ENCODE measurements at regions not wholly inside any gene's neighbourhood (a gene's known extent, or its start where the extent isn't known, plus 50 kb on each side); places are given as distances from the start of the nearest gene placed in this dataset.

DNA sequence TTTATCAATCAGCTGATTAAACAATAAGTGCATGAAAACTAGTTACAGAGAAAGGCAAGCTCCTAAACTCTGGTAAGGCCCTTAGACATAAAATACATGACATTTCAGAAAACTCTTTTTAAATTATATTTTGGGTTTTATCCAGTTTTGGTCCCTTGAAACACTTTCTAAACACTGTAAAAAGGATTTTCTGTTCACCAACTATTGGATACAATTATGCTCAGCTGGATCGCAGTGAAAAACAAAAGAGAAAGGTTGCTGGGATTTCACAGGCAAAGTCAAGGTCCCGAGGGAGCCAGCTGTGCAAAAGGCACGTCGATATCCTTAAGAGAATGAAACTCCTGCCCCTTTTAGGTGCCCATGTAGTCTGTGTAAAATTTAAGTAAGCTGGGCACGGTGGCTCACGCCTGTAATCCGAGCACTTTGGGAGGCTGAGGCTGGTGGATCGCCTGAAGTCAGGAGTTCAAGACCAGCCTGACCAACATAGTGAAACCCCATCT is 1018.4 kb upstream of the INTU start:
- no peak overlapping the region for H3K9ac ChIP-seq (ENCODE audit: low read length)
- no peak overlapping the region for H3K4me3 ChIP-seq (ENCODE audit: low read length)
- no peak overlapping the region for H2AFZ ChIP-seq (ENCODE audit: low read depth, low read length)

DNA sequence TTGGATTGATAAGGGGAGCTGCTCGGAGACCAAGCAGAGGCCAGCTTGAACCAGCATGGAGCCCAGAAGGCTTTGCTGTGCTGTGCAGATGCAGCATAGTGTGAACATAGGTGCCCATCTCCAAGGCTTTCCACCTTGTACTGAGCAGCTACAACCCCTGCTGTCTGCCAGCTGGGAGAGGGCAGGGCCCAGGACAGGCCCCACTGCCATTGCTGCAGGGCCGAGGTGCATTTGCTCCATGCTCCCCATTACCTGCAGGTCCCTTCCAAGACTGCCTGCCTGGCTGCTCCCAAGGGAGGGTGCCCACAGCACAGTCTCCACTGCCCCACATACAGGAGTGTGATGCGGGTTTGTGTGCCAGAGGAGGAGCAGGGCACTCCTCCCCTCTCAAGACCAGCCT is 1016.0 kb upstream of the INTU start:
- H2AFZ ChIP-seq (ENCODE audit: low read depth, low read length) = no peak overlapping the region
- no peaks in the 10 kb centered on the region for H3K9me3 ChIP-seq (ENCODE audit: insufficient read depth, low read length)
- H3K4me1 ChIP-seq (ENCODE audit: low read length) = no peaks in the 10 kb centered on the region
- no peaks in the 10 kb centered on the region for H3K27me3 ChIP-seq (ENCODE audit: low read depth, low read length)
- no peak overlapping the region for H3K9ac ChIP-seq (ENCODE audit: low read length)
- no peaks in the 10 kb centered on the region for H3K36me3 ChIP-seq (replicated peaks; ENCODE audit: low read depth, low read length)
- no peaks in the 10 kb centered on the region for H4K20me1 ChIP-seq (ENCODE audit: insufficient read depth, low read length)
- H3K27ac ChIP-seq (ENCODE audit: low read length) = no peak overlapping the region
- no peaks in the 10 kb centered on the region for H3K79me2 ChIP-seq (ENCODE audit: low read length)
- no peak overlapping the region for H3K4me3 ChIP-seq (ENCODE audit: low read length)
- TF ChIP-seq, protein P1, sequence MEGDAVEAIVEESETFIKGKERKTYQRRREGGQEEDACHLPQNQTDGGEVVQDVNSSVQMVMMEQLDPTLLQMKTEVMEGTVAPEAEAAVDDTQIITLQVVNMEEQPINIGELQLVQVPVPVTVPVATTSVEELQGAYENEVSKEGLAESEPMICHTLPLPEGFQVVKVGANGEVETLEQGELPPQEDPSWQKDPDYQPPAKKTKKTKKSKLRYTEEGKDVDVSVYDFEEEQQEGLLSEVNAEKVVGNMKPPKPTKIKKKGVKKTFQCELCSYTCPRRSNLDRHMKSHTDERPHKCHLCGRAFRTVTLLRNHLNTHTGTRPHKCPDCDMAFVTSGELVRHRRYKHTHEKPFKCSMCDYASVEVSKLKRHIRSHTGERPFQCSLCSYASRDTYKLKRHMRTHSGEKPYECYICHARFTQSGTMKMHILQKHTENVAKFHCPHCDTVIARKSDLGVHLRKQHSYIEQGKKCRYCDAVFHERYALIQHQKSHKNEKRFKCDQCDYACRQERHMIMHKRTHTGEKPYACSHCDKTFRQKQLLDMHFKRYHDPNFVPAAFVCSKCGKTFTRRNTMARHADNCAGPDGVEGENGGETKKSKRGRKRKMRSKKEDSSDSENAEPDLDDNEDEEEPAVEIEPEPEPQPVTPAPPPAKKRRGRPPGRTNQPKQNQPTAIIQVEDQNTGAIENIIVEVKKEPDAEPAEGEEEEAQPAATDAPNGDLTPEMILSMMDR (IDR thresholded peaks at IDR 0.05; ENCODE audit: low read depth, low read length) = no peak
- no peak for TF ChIP-seq EZH2phosphoT487 (IDR thresholded peaks at IDR 0.05; ENCODE audit: low read depth)
- H3K4me2 ChIP-seq (ENCODE audit: low read length) = no peak overlapping the region

More for the DNA sequence above, 1018.4 kb upstream of the INTU start:
- no peaks in the 10 kb centered on the region for H3K79me2 ChIP-seq (ENCODE audit: low read length)
- H3K27ac ChIP-seq (ENCODE audit: low read length) = no peak overlapping the region
- H3K4me1 ChIP-seq (ENCODE audit: low read length) = no peaks in the 10 kb centered on the region
- no peaks in the 10 kb centered on the region for H3K36me3 ChIP-seq (replicated peaks; ENCODE audit: low read depth, low read length)
- no peaks in the 10 kb centered on the region for H3K9me3 ChIP-seq (ENCODE audit: insufficient read depth, low read length)
- no peaks in the 10 kb centered on the region for H4K20me1 ChIP-seq (ENCODE audit: insufficient read depth, low read length)
- TF ChIP-seq, protein P1 (IDR thresholded peaks at IDR 0.05; ENCODE audit: low read depth, low read length) = no peak
- TF ChIP-seq EZH2phosphoT487 (IDR thresholded peaks at IDR 0.05; ENCODE audit: low read depth) = no peak
- H3K27me3 ChIP-seq (ENCODE audit: low read depth, low read length) = no peaks in the 10 kb centered on the region
- no peak overlapping the region for H3K4me2 ChIP-seq (ENCODE audit: low read length)

DNA sequence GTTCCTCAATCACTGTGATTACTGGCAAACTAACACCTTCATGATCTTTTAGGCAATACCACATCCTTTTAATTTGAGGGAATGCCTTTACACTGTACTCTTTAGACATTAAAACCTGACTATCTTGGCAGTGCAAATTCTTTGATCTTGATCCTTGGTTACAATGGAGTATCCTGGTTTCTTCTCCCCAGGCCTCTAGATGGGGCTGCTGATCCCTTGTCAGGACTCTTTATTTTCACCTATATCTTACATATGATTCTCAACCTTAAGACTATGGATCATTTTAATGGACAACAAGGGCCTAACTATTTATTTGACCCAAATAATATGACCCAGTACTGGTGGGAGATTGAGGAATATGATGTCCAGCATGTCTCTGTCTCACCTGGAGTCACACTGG is 1005.5 kb upstream of the INTU start:
- Histone ChIP-seq H3K4me3 (ENCODE audit: low read length) (no peak overlapping the region), H2AFZ (ENCODE audit: low read depth, low read length) (no peak overlapping the region), H3K36me3 (replicated peaks; ENCODE audit: low read depth, low read length) (no peaks in the 10 kb centered on the region), H3K4me2 (ENCODE audit: low read length) (no peak overlapping the region), H4K20me1 (ENCODE audit: insufficient read depth, low read length) (no peaks in the 10 kb centered on the region), H3K79me2 (ENCODE audit: low read length) (no peaks in the 10 kb centered on the region), H3K9me3 (ENCODE audit: insufficient read depth, low read length) (no peaks in the 10 kb centered on the region), H3K27me3 (ENCODE audit: low read depth, low read length) (no peaks in the 10 kb centered on the region), H3K9ac (ENCODE audit: low read length) (no peak overlapping the region), H3K4me1 (ENCODE audit: low read length) (no peaks in the 10 kb centered on the region), H3K27ac (ENCODE audit: low read length) (no peak overlapping the region)
- TF ChIP-seq, protein P1 (IDR thresholded peaks at IDR 0.05; ENCODE audit: low read depth, low read length) = peak; percentile 67
- no peak for TF ChIP-seq EZH2phosphoT487 (IDR thresholded peaks at IDR 0.05; ENCODE audit: low read depth)

DNA sequence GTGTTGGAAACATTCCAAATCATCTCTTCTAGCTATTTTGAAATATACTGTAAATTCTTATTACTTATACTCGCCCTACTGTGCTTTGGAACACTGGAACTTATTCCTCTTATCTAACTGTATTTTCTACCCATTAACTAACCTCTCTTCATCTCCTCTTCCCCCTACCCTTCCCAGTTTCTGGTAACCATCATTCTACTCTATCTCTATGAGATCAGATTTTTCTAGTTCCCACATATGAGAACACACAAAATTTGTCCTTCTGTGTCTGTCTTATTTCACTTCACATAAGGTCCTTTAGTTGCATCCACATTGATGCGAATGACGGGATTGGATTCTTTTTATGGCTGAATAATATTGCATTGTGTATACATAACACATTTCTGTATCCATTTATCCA is 1003.8 kb upstream of the INTU start:
- TF ChIP-seq EZH2phosphoT487 (IDR thresholded peaks at IDR 0.05; ENCODE audit: low read depth) = no peak
- TF ChIP-seq, protein P1 (IDR thresholded peaks at IDR 0.05; ENCODE audit: low read depth, low read length) = no peak
- Histone ChIP-seq H3K79me2 (ENCODE audit: low read length) (no peaks in the 10 kb centered on the region), H4K20me1 (ENCODE audit: insufficient read depth, low read length) (no peaks in the 10 kb centered on the region)

More for the DNA sequence above, 1003.8 kb upstream of the INTU start:
- no peak overlapping the region for H3K9ac ChIP-seq (ENCODE audit: low read length)
- no peaks in the 10 kb centered on the region for H3K36me3 ChIP-seq (replicated peaks; ENCODE audit: low read depth, low read length)
- H2AFZ ChIP-seq (ENCODE audit: low read depth, low read length) = no peak overlapping the region
- H3K4me3 ChIP-seq (ENCODE audit: low read length) = no peak overlapping the region
- no peaks in the 10 kb centered on the region for H3K4me1 ChIP-seq (ENCODE audit: low read length)
- H3K27ac ChIP-seq (ENCODE audit: low read length) = no peak overlapping the region
- no peak overlapping the region for H3K4me2 ChIP-seq (ENCODE audit: low read length)
- H3K27me3 ChIP-seq (ENCODE audit: low read depth, low read length) = no peaks in the 10 kb centered on the region
- no peaks in the 10 kb centered on the region for H3K9me3 ChIP-seq (ENCODE audit: insufficient read depth, low read length)
